LNCaP clone FGC (cell line): ENCODE measurements at regions not wholly inside any gene's neighbourhood (a gene's known extent, or its start where the extent isn't known, plus 50 kb on each side); places are given as distances from the start of the nearest gene placed in this dataset.

Experiments used
- DNase-seq: peaks from one replicate; pipeline ENCODE4 v3.0.0-alpha.2; 2011; ENCODE audit warnings: low read depth
- H3K4me3 ChIP-seq: 2 replicates; pipeline ENCODE4 v1.5.1; 2011; ENCODE audit warnings: mild to moderate bottlenecking, low read depth, low read length, control low read depth
- TF ChIP-seq, protein P1 (sequence below): IDR thresholded peaks from 2 replicates; pipeline ENCODE4 v1.5.1; 2012; ENCODE audit warnings: mild to moderate bottlenecking; ENCODE audit not compliant: control insufficient read depth, insufficient read depth; ENCODE audit errors: extremely low read depth

DNA sequence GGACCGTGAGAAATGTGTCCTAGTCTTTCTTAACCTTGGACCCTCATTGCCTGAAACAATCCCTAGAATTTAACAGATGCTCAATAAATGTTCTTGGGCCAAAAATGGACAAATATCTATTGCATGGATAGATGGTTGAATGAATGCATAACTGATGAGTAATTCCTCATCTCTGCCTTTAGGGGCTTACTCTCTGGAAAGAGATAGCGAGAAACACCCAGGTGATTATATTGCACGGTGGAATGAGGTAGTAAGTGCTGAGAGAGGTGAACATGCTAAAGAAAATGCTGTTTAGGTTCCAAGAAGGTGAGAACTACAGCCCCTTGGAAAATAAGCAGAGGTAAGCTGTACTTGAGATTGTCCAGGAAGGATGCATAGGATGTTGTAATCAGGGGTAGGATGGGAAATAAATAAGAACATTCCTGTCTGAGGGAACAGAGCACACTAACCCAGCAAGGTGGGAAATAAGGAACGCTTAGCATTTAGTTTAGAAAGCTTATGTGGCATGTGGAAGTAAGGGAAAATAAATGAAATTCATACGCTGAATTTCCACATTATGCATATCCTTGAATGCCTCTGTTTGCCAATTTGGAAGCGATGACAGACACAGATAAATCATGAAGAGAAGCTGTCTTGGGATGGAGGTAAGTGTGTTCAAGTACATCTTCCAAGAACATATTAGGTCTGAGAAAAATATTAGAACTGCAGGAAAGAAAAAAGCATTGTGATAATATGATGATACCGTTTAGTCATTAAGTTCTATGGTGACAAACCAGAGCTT lies 426.6 kb downstream of the ARHGEF28 start:
- no peak overlapping the region for H3K4me3 ChIP-seq
- no peak for DNase-seq
- TF ChIP-seq, protein P1, sequence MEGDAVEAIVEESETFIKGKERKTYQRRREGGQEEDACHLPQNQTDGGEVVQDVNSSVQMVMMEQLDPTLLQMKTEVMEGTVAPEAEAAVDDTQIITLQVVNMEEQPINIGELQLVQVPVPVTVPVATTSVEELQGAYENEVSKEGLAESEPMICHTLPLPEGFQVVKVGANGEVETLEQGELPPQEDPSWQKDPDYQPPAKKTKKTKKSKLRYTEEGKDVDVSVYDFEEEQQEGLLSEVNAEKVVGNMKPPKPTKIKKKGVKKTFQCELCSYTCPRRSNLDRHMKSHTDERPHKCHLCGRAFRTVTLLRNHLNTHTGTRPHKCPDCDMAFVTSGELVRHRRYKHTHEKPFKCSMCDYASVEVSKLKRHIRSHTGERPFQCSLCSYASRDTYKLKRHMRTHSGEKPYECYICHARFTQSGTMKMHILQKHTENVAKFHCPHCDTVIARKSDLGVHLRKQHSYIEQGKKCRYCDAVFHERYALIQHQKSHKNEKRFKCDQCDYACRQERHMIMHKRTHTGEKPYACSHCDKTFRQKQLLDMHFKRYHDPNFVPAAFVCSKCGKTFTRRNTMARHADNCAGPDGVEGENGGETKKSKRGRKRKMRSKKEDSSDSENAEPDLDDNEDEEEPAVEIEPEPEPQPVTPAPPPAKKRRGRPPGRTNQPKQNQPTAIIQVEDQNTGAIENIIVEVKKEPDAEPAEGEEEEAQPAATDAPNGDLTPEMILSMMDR = no peak

DNA sequence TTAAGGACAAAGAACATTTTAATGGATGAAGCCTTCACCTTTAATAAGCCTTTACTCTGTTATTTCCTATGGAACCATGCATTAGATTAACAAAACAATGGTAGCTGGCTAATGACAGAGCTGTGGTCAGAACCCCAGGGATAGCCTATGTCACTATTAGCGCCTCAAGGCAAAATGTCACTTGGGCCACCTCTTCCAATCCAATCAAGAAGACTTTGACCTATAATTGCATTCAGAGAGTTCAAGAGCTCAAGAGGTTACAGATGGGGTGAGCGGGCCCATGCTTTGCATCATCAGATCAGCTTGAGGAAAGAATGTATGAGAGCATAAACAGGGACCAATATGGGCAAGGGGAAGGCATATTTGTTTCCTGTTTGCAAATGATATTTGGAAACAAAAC lies 425.1 kb downstream of the ARHGEF28 start:
- no peak for DNase-seq
- TF ChIP-seq, protein P1 = no peak
- no peak overlapping the region for H3K4me3 ChIP-seq

DNA sequence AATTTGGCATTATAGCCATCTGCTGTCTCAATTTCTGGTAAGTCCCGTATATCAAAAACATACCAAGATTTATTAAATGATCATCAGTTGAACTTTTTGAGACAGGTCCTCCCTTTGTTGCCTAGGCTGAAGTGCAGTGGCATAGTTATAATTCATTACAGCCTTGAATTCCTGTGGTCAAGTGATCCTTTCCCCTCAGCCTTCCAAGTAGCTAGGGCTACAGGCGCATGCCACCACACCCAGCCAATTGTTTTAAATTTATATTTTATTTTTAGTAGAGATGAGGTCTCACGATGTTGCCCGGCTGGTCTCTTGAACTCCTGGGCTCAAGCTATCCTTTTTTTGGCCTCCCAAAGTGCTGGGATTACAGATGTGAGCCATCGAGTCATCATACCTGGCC lies 418.9 kb downstream of the ARHGEF28 start:
- DNase-seq = no peak
- TF ChIP-seq, protein P1 = no peak
- no peak overlapping the region for H3K4me3 ChIP-seq

DNA sequence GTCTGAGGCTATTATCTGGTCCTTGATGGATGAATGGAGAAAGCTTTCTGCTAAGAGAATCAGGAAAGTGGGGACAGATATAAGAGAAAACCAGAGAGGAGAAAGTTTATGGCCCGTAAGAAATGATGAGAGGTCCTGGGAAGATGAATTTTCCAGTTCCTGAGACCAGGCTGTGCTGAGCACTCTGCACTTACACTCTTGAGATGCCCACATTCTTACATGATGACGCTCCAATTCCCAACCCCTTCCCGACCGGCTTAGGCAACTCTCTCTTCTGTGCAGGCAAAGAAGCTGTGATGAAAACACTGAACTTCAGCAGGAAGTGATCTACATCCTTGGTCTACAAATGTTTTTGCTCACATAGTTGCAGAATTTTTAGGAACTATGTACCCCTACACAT lies 417.0 kb downstream of the ARHGEF28 start:
- TF ChIP-seq, protein P1 = no peak
- no peak overlapping the region for H3K4me3 ChIP-seq
- DNase-seq = no peak

DNA sequence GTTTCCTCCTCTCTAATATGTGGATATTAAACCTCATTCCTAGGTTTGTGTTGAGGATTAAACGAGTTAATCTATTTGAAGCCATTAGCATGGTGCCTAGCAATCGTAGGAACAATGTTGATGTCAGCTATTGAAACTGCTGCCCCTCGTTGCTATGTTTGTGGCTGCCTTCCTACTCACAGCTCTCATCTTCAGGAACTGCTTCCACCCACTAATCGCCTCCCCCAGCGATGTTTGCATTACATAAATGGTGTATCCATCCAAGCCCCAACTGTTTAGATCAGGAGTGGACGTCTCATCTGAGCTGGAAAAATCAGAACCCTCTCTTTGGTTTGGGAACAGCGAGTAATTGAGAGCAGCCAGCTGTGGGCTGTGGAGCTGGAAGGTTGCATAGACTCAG lies 416.6 kb downstream of the ARHGEF28 start:
- H3K4me3 ChIP-seq = no peak overlapping the region
- TF ChIP-seq, protein P1 = no peak

DNA sequence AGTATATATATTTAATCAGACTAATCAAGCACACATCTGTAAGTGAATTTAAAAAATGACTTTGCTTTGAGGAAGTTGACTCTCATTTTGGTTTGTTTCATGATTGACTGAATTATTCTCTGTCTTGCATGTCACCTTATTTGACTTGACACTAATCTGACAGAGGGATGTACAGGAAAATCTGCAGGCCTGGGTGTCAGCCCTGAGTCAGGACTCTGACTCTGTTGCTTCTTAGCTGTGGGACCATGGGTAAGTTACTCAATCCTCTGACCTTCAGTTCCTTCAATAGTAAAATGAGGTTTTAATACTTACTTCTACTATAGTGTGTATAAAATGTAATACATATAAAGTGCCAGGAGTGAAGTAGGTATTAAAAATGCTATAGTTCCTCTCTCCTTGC lies 415.9 kb downstream of the ARHGEF28 start:
- TF ChIP-seq, protein P1 = no peak
- DNase-seq = no peak
- no peak overlapping the region for H3K4me3 ChIP-seq

More for the DNA sequence above, 416.6 kb downstream of the ARHGEF28 start:
- DNase-seq = no peak
